ENCODE measurements at regions not wholly inside any gene's neighbourhood (a gene's known extent, or its start where the extent isn't known, plus 50 kb on each side); places are given as distances from the start of the nearest gene placed in this dataset.

GRCh38 chr9:38224941-38225340 lies 155.9 kb upstream of the SHB start:
- DNase-seq: no peak

GRCh38 chr9:38216572-38216971 lies 147.5 kb upstream of the SHB start:
- no peak for DNase-seq

GRCh38 chr9:38215465-38215864 lies 146.4 kb upstream of the SHB start:
- no peak for DNase-seq

GRCh38 chr9:38214432-38214831 lies 145.4 kb upstream of the SHB start:
- no peak for DNase-seq

GRCh38 chr9:38213631-38214299 lies 144.7 kb upstream of the SHB start:
- no peak for DNase-seq

- no peak for DNase-seq
These were observed 143.0 kb upstream of the SHB start for GRCh38 chr9:38212016-38212415.

GRCh38 chr9:38211002-38211401 lies 142.0 kb upstream of the SHB start:
- no peak for DNase-seq

- no peak for DNase-seq
These were observed 139.3 kb upstream of the SHB start for GRCh38 chr9:38208206-38208901.

- DNase-seq: no peak
These were observed 138.3 kb upstream of the SHB start for GRCh38 chr9:38207247-38207778.

- no peak for DNase-seq
These were observed 136.3 kb upstream of the SHB start for GRCh38 chr9:38205279-38205678.

- no peak for DNase-seq
These were observed 133.4 kb upstream of the SHB start for GRCh38 chr9:38202336-38202938.

- no peak for DNase-seq
These were observed 132.8 kb upstream of the SHB start for GRCh38 chr9:38201844-38202243.

- DNase-seq: no peak
These were observed 131.4 kb upstream of the SHB start for GRCh38 chr9:38200431-38200830.

GRCh38 chr9:38198140-38198539 lies 129.1 kb upstream of the SHB start:
- DNase-seq: no peak

- DNase-seq: no peak
These were observed 127.7 kb upstream of the SHB start for GRCh38 chr9:38196714-38197113.

- no peak for DNase-seq
These were observed 126.7 kb upstream of the SHB start for GRCh38 chr9:38195737-38196161.

GRCh38 chr9:38194870-38195269 lies 125.8 kb upstream of the SHB start:
- DNase-seq: no peak

- no peak for DNase-seq
These were observed 123.8 kb upstream of the SHB start for GRCh38 chr9:38192731-38193265.

- no peak for DNase-seq
These were observed 117.5 kb upstream of the SHB start for GRCh38 chr9:38186404-38187115.

- DNase-seq: no peak
These were observed 116.8 kb upstream of the SHB start for GRCh38 chr9:38185647-38186403.

GRCh38 chr9:38183994-38184568 lies 115.1 kb upstream of the SHB start:
- DNase-seq: no peak

- DNase-seq: no peak
These were observed 113.3 kb upstream of the SHB start for GRCh38 chr9:38182321-38182720.
